M059J (cell line): ENCODE measurements at regions not wholly inside any gene's neighbourhood (a gene's known extent, or its start where the extent isn't known, plus 50 kb on each side); places are given as distances from the start of the nearest gene placed in this dataset.
"Not testable (repeated sequence)": the region's sequence is repeated elsewhere in the genome, so short reads cannot be mapped to it uniquely, and the experiment has no call there.

Experiments
- DNase-seq: peaks from one replicate; pipeline ENCODE4 v3.0.0-alpha.2; 2012; ENCODE audit warnings: low read depth

GRCh38 chr13:109939180-109939579 lies 152.8 kb upstream of the IRS2 start:
- no peak for DNase-seq

- DNase-seq, result peak; percentile 56
These were observed 152.0 kb upstream of the IRS2 start for GRCh38 chr13:109938255-109938936.

DNA sequence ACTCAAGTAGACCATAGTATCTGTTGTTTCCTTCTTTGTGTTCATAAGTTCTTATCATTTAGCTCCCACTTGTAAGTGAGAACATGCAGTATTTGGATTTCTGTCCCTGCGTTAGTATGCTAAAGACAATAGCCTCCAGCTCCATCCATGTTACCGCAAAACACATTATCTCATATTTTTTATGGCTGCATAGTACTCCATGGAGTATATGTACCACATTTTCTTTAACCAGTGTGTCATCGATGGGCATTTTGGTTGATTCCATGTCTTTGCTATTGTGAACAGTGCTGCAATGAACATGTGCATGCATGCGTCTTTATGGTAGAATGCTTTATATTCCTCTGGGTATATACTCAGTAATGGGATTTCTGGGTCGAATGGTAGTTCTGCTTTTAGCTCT lies 148.1 kb upstream of the IRS2 start:
- DNase-seq, result not testable (repeated sequence)

DNA sequence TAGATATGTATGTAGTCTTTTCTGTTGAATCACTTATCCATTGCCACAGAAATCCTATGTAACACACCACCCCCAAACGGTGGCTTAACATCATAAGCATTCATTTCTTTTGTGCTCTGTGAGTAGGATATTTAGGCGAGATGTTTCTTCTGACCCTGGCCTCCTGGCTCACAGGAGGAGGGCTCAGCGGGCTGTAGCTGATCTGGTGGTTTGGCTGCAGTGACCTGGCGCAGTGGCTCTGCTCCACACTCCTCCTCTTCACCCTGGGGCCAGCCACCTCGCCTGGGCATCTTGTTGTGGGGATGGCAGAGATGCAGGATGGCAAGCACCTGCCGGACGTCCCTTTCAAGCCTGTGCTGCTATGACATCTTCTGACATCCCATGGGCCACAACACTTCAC lies 147.1 kb upstream of the IRS2 start:
- DNase-seq, result no peak

- no peak for DNase-seq
These were observed 138.0 kb upstream of the IRS2 start for GRCh38 chr13:109924376-109924775.

DNA sequence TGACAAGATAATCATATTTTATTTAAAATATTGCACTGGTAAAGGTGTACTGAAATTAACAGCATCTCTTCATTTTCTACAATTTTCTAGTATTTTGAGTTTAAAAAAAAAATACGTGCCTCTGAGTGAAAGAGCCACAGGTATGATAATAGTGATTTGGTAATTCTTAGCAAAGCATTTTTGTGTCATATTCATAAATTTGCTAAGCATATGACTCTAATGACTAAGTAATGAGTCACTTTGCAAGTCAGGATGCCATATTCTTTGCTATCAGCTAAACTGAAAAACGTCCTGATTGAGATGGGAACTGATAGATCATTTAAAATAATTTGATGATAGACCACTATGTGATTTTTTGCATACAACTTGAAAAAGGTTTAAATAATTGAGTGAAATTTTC lies 136.1 kb upstream of the IRS2 start:
- no peak for DNase-seq

DNA sequence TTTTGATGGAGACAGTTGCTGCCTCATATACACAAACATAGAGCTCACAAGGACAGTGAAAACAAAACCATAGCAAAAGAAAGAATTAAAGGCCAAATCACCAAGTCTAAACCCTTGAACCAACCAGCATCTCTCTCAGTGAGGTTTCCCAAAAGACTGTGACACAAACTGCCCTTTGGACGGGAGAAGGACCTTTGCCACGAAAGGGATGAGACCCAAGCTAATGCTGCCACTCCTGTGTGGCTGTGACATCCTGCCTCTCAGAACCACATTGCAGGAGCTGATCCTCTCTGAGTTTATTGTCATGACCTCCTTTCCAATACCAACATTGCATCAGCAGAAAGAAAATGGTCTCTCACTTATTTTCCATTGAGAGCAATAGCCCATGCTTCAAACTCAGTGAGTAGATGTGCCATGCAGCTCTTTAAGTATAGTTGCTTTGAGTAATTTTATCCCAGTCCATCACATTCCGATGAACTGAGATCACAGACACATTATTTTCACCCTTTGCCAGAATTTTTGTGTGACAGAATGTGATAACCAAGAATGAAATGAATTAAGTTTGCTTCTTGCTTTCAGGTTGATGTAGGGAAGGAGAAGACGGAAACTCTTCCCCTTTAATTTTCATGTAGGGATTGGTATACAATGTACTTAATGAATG lies 133.5 kb upstream of the IRS2 start:
- peak; percentile 37 for DNase-seq

DNA sequence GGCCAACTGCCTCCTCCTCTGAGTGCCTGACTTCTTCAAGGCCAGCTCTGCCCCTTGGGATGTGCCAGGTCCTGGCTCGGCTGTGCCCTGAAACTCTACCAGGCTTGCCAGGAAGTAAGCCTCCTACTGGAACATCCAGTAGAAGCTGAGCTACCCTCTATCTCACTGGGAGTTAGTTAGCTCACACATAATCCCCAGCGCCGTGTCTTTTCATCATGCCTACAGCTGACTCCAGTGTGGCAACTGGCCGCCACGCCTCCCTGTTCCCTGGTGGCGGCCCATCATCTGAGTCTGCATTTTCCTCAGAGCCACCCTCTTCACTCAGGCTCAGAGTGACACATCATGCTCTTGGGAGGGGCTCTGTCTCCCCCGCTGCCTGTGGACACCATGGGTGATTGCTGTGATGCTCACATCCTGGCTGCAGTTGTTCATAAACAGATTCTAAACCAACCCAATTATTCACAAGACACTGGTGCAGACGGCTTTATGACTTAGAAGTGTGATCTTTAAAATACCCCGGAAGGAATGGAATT lies 131.9 kb upstream of the IRS2 start:
- DNase-seq, result peak; percentile 19

DNA sequence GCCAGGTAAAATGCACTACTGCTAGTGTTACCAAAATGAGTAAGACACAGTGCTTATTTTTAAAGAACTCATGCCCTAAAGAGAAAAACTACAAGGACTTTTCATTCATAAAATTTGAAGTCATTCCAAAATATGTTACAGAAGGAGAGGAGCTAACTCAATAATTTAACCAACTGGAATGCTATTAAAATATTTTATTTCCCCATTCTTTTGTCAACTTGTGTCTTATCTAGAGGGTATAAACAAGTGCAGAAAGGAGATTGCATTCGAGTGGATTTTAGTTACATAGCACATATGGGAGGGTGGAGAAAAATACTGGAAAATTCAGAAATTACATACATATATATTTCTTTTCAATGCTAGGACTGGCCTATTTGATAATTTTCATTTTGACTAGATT lies 131.0 kb upstream of the IRS2 start:
- DNase-seq, result no peak

- DNase-seq, result no peak
These were observed 127.6 kb upstream of the IRS2 start for GRCh38 chr13:109913936-109914510.

DNA sequence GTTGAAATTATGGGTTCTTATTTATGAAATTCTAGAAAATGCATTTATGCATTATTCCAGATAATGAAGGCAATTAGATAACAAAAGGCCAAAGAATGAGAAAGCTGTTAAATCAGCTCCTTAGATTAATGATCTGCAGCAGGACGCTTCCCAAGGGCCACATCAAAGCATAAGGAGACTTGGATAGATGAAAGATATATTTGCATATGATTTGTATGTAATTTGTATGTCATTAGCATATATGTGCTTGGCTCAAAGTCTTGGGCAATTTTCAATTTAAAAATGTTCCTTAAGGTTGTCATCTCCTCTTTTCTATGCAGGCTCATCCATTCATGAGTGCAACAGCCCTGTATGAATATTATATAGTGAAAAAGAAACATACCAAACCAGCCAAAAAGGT lies 126.8 kb upstream of the IRS2 start:
- DNase-seq, result no peak

GRCh38 chr13:109910194-109910593 lies 123.8 kb upstream of the IRS2 start:
- DNase-seq, result no peak

- DNase-seq, result no peak
These were observed 120.6 kb upstream of the IRS2 start for GRCh38 chr13:109906976-109907375.

GRCh38 chr13:109904218-109904617 lies 117.8 kb upstream of the IRS2 start:
- DNase-seq, result peak; percentile 24

DNA sequence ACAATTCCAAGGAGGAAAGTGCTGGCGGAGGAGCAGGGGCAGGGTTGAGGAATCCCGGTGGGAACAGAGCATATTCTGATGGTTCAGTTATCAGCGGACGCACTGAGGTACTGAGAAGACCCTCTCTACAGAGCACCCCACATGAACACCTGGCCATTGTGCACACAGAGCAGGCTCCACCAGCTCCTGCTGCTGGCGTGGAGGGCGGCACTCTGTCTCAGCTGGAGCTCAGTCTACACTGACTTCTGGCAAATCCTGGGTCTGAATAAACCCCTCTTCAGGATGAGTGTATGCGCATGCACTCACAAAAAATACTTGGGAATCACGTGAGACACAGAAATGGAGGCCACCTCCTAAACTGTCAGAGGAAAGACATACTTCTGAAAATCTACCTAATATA lies 114.4 kb upstream of the IRS2 start:
- no peak for DNase-seq

GRCh38 chr13:109900320-109900719 lies 113.9 kb upstream of the IRS2 start:
- DNase-seq, result no peak

DNA sequence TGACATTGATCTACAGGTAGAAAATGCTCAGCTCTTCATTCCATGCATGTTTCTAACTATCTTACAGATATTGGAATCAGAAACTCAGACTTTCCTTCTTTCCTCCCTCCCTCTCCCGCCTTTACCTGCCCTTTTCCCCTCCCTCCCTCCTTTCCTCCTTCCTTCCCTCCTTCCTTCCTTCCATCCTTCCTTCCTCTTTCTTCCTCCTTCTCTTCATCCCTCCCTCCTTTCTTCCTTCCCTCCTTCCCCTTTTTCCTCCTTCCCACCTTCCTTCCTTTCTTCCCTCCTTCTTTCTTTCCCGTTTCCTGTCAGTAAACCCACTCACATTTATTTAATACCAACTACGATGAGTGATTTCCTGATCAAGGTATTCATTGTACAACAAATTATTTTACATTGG lies 113.4 kb upstream of the IRS2 start:
- DNase-seq, result no peak

GRCh38 chr13:109899316-109899715 lies 112.9 kb upstream of the IRS2 start:
- no peak for DNase-seq

DNA sequence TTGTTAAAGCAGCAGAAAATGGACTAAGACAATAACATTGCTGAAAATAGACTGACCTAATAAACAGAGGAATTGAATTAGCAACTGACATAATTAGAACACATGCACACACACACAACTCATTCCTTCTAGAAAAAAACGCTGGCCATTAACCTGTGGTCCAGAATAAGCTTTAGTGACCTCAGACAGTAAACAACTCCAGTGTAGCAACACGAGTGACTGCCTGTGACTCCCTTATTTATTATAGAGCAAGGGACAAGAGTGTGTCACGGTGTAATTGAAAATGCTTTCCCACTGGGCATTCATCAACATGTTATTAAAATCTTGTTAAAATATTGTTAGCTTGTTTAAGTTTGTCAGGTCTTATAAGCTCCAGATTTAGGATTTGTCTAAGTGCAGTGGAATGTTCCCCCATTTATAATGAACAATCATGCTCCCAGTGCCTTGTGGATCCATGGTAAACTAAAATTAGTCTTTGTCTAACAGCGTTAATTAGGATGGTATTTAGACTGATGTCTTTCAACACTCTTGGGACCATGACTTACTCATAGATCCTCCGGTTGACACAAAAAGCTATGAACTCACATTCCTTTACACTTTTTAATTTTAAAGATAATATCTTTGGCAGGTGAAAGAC lies 111.7 kb upstream of the IRS2 start:
- DNase-seq, result no peak

- no peak for DNase-seq
These were observed 105.7 kb upstream of the IRS2 start for GRCh38 chr13:109892101-109892500.

- DNase-seq, result no peak
These were observed 98.9 kb upstream of the IRS2 start for GRCh38 chr13:109885235-109885634.

- DNase-seq, result no peak
These were observed 98.1 kb upstream of the IRS2 start for GRCh38 chr13:109884462-109884861.
